ENCODE measurements at regions not wholly inside any gene's neighbourhood (a gene's known extent, or its start where the extent isn't known, plus 50 kb on each side); places are given as distances from the start of the nearest gene placed in this dataset.

- TF ChIP-seq CTCF (IDR thresholded peaks at IDR 0.05) (no peak), EZH2 (IDR thresholded peaks at IDR 0.05; ENCODE audit: borderline replicate concordance, insufficient read depth, low read depth, low read length, poor library complexity, severe bottlenecking) (no peak)
These were observed 172.5 kb upstream of the MGAT5 start for GRCh38 chr2:134081238-134081938.
